ENCODE measurements at regions not wholly inside any gene's neighbourhood (a gene's known extent, or its start where the extent isn't known, plus 50 kb on each side); places are given as distances from the start of the nearest gene placed in this dataset.

DNA sequence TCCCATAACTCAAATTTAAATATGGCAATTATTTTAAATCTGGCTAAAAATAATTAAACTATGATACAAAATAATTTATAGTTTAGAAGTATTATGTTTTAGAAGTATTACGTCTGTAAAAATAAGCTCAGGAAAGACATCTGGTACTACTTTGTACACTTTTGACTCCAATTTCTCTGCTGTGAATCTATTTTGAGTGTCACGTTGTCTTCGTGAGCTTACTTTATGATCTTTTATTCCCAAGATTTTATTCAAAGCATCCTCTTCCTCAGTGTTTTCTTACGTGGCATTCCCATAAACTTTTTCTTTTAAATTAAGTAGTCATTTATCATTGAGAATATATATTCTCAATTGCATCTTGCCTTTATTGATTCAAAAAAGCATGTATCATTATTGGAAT, 223.3 kb upstream of the KCNJ16 start:
- no peak for DNase-seq (ENCODE audit: low spot score)

DNA sequence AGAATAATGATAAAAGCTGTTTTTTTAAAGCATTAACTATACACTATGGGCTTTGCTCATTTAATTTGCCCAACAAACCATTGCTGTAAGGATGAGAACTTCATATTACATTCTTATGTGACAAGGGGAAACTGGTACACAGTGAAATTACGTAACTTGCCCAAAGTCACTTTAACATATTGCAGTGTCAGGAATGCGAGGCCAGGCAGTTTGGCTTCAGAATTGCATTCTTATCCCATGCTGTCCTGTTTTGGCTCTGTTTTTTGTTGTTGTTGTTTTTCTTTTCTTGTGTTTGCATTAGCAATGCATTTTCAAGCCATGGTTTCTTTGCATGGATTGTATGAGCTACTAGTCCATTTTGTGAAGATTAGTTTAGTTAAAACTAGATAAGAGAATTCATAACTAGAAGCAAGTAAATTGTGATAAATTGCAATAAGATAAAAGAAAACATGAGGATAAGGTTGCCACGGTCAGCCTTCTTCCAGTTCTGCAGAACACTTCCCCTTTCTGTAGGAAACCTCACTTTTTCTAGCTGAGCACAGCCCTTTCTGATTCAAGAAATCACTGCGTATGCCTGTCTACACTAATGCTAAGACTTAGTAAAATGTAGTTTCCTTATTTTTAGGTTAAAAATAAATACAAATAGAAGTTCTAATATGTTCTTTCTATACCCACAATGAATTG, 221.3 kb upstream of the KCNJ16 start:
- peak; percentile 19 for DNase-seq (ENCODE audit: low spot score)

- no peak for DNase-seq (ENCODE audit: low spot score)
These were observed 220.7 kb upstream of the KCNJ16 start for GRCh38 chr17:69854225-69854780.

- DNase-seq (ENCODE audit: low spot score): no peak
These were observed 218.1 kb upstream of the KCNJ16 start for GRCh38 chr17:69856946-69857345.

GRCh38 chr17:69857412-69857835, 217.6 kb upstream of the KCNJ16 start:
- peak; percentile 43 for DNase-seq (ENCODE audit: low spot score)

DNA sequence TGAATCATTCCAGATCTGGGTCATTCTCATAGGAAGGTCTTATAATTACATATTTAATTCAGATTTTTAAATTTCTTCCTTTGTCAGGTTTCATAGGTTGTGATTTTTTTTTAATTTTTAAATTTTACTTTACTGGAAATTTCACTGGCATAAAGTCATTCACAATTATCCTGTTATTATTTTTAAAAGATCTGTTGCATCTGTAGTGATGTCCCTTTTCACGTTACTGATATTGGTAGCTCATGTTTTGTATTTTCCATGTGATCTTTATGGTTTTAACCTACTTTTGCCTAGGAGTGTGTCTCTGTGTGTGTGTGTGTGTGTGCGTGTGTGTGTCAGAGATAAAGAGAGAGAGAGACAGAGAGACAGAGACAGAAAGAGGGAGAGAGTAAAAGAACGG, 216.6 kb upstream of the KCNJ16 start:
- DNase-seq (ENCODE audit: low spot score): no peak

GRCh38 chr17:69860142-69860680, 214.8 kb upstream of the KCNJ16 start:
- DNase-seq (ENCODE audit: low spot score): no peak

DNA sequence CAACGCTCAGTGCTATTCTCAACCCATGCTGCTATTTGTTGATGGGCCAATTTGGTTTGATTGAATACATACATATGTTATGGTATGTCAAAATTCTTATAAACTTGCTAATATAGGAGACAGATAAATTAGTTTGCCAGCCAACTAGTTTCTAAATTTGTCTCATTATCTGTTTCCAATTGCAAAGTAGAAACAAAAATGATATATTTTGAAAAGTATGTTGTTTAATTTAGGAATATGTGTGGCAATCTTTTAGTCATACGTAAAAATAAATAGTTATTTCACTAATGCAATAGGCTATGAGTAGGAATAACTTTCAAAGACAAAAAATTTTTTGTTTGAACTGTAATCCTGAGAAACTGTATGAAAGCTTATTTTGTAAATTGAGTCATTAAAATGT, 210.6 kb upstream of the KCNJ16 start:
- DNase-seq (ENCODE audit: low spot score): no peak

GRCh38 chr17:69869667-69870066, 205.4 kb upstream of the KCNJ16 start:
- DNase-seq (ENCODE audit: low spot score): no peak

DNA sequence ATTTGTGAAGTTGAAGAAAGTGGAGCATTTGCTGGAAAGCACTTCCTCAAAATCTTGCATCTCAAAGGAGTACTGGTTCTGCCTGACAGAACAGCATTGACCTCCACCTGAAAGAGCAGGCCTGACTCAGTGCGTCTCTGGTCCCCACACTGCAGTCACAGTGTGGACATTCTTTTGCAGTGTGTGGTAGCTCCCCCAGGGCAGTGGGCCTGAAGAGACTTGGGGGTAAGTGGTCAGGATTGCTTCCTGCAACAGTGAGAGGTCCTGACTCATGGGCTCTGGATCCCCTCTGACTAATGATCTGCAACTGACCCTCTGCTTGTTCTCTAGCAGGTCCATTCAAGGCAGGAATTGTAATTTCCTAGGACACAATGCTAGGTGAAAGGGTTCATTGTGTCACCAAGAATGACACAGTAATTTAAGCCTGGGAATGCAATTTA, 204.9 kb upstream of the KCNJ16 start:
- DNase-seq (ENCODE audit: low spot score): peak; percentile 57

DNA sequence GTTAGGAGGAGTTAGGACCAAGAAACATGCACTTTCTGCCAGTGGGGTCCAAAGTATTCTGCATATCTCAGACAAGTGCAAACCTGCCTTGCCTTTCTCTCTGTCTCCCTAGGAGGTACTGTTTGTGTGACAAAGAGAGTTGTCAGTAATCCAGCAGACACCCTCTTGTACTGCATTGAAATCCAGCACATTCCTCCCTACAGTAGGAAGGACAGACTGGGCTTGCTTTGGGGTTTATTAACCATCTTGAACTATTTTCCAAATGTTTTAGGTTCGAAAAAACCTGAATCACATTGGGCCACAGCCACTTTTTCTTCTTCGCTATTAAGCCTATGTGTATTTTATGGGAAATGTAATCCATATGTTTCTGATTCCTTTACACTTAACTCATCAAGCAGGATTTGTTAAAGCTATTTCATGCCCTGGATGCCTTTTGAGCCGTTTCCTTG, 204.2 kb upstream of the KCNJ16 start:
- peak; percentile 45 for DNase-seq (ENCODE audit: low spot score)

DNA sequence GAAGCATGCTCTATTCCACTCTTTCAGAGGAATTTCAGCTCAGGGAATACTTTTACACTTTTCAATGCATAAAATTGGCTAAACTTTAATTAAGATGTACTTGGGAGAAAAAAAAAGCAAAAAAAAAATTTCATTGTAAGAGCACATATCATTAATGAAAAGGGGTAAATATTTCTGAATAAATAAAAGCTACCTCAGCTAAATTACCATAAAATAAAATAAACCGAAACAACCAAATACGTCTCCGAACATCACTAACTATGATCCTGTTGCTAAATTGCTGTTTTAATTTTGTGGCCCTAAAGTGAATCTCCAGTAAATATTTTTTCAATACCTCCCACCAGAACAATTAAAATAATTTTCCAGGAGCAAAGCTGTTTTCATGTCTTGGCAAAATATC, 203.7 kb upstream of the KCNJ16 start:
- DNase-seq (ENCODE audit: low spot score): no peak

DNA sequence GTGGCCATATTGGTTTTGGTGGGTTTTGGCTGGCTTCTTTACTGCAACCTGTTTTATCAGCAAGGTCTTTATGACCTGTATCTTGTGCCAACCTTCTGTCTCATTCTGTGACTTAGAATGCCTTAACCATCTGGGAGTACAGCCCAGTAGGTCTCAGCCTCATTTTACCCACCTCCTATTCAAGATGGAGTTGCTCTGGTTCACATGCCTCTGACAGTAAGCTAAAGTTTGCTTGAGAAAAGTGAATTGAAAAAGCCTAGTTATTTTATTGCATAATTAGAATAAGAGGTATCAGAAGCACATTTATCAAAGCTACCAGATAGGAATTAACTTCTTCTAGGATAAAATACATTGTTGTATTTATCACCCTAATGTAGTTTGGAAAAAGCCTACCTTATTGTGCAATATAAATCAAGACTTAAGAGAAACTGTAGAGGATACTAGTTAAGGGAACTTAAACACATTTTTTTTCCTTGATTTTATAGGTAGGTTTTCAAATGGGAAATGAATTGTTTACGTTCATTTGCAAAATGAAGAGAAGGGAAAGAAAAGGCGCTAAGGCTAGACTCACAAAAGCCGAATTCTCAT, 202.3 kb upstream of the KCNJ16 start:
- DNase-seq (ENCODE audit: low spot score): no peak

GRCh38 chr17:69874175-69874670, 200.8 kb upstream of the KCNJ16 start:
- DNase-seq (ENCODE audit: low spot score): peak; percentile 21

- DNase-seq (ENCODE audit: low spot score): no peak
These were observed 198.3 kb upstream of the KCNJ16 start for GRCh38 chr17:69876757-69877156.

GRCh38 chr17:69878661-69879060, 196.4 kb upstream of the KCNJ16 start:
- no peak for DNase-seq (ENCODE audit: low spot score)

DNA sequence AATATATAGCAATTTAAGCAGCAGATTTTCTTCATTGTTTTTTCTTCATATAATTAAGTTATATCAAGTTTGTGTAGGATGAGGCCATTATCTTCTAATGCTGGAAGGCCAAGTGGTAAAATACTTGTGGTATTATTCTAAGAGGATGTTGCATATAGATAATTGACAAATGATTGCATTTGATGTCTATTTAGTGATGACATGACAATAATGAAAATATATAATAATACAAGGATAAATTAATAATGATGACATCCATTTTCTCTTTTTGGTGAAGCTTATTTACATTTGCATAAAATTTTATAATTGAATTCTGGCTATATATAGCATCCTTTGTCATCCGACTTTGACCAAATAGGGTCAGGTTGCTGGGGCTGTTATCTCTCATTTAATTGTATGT, 195.4 kb upstream of the KCNJ16 start:
- no peak for DNase-seq (ENCODE audit: low spot score)

- DNase-seq (ENCODE audit: low spot score): no peak
These were observed 194.4 kb upstream of the KCNJ16 start for GRCh38 chr17:69880591-69881112.

GRCh38 chr17:69882281-69882680, 192.7 kb upstream of the KCNJ16 start:
- DNase-seq (ENCODE audit: low spot score): no peak

DNA sequence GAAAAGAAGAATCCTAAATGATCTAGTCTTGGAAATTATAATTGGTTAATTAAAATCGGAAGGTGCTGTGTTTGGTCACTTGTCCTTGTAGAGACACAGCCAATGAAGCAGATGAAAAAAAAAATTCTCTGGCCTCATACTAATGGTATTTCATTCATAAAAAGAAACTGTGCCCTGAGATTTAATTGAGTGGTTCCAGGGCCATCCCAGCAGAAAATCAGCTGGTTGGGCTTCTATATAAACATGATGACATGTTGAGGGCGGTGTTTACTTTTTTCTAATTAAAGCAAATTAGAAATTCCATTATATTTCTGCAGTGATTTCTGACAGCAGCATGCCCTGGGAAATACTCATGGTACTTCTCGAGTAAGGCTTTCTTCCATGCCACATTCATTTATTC, 191.9 kb upstream of the KCNJ16 start:
- DNase-seq (ENCODE audit: low spot score): no peak

DNA sequence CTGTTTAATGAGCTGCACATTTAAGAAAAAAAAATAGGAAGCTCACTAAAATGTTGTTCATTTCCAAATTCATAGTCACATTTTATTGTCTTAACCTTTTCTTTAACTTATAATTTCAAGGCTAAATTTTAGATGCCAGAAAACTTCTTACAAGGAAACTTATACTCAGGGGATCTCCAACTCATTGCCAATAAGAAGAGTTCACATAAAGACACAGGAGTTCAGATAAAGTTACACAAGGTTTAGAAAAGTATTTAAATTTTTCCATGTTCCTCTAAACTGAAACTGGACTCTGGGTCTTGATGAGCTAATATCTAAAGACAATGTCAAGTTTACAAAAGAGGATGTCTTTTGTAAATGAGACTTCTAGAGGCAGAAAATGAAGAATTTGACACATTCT, 190.7 kb upstream of the KCNJ16 start:
- DNase-seq (ENCODE audit: low spot score): no peak

DNA sequence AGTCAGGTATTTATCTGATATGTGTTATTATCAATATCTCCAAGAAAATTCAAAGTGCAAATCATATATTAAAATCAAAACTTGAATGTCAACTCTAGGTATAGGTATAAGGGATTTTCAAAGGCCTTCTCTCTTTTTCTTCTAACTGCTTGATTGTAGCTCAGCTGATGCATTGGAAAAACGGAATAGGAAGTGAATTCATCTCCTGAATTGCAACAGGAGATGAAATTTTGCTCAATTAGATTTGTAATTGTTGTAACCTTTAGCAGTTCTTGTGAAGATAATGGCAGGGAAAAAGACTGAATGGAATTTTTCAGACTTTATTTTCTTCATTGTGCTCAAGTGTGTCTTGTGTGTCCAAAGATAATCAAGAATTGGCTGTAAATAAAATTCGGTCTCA, 190.2 kb upstream of the KCNJ16 start:
- no peak for DNase-seq (ENCODE audit: low spot score)

- no peak for DNase-seq (ENCODE audit: low spot score)
These were observed 176.4 kb upstream of the KCNJ16 start for GRCh38 chr17:69898601-69899000.

Data from AG08396 (cell line).